ENCODE measurements at regions not wholly inside any gene's neighbourhood (a gene's known extent, or its start where the extent isn't known, plus 50 kb on each side); places are given as distances from the start of the nearest gene placed in this dataset.

- TF ChIP-seq IRF1 (CRISPR knock-in tag; IDR thresholded peaks at IDR 0.05): no peak
Measured at GRCh38 chr2:129056959-129057317, 738.3 kb upstream of the HS6ST1 start (continued).

GRCh38 chr2:129058981-129059380 is 740.3 kb upstream of the HS6ST1 start:
- CTCF ChIA-PET: no interaction called here
- H3K36me3 Mint-ChIP-seq: no peaks in the 10 kb centered on the region
- H3K4me1 Mint-ChIP-seq: no peaks in the 10 kb centered on the region
- H3K9me3 Mint-ChIP-seq: no peaks in the 10 kb centered on the region
- no peaks in the 10 kb centered on the region; the same call in 1 of the 2 replicates for H3K27me3 Mint-ChIP-seq (ENCODE audit: low read depth)
- DNase-seq (ENCODE audit: low spot score) (no peak), ATAC-seq (no peak)
- TF ChIP-seq MLX (CRISPR knock-in tag; IDR thresholded peaks at IDR 0.05): no peak
- TF ChIP-seq ZNF317 (CRISPR knock-in tag; IDR thresholded peaks at IDR 0.05; ENCODE audit: borderline replicate concordance, low read depth): no peak
- TF ChIP-seq ATF6 (CRISPR knock-in tag; IDR thresholded peaks at IDR 0.05): no peak
- no peak for TF ChIP-seq ZNF396 (CRISPR knock-in tag; IDR thresholded peaks at IDR 0.05; ENCODE audit: borderline replicate concordance)
- no peak for TF ChIP-seq RORB (CRISPR knock-in tag; IDR thresholded peaks at IDR 0.05)
- no peak for TF ChIP-seq OVOL2 (CRISPR knock-in tag; IDR thresholded peaks at IDR 0.05; ENCODE audit: borderline replicate concordance)
- no peak for TF ChIP-seq CDX4 (CRISPR knock-in tag; IDR thresholded peaks at IDR 0.05; ENCODE audit: borderline replicate concordance)
- no peak for TF ChIP-seq ZNF219 (CRISPR knock-in tag; IDR thresholded peaks at IDR 0.05; ENCODE audit: borderline replicate concordance)
- TF ChIP-seq E2F5 (CRISPR knock-in tag; IDR thresholded peaks at IDR 0.05): no peak
- no peak for TF ChIP-seq ETV6 (CRISPR knock-in tag; IDR thresholded peaks at IDR 0.05)
- no peak for TF ChIP-seq ZNF263 (CRISPR knock-in tag; IDR thresholded peaks at IDR 0.05; ENCODE audit: low read depth)
- no peak for TF ChIP-seq NR3C1 (CRISPR knock-in tag; conservative IDR thresholded peaks at IDR 0.05; ENCODE audit: low read depth)
- no peak for TF ChIP-seq KAT7 (CRISPR knock-in tag; IDR thresholded peaks at IDR 0.05; ENCODE audit: borderline replicate concordance)
- TF ChIP-seq TEAD4 (CRISPR knock-in tag; IDR thresholded peaks at IDR 0.05): no peak
- TF ChIP-seq NR2C2 (CRISPR knock-in tag; IDR thresholded peaks at IDR 0.05): no peak
- TF ChIP-seq USF1 (CRISPR knock-in tag; IDR thresholded peaks at IDR 0.05): no peak
- TF ChIP-seq SP1 (CRISPR knock-in tag; conservative IDR thresholded peaks at IDR 0.05): no peak
- POLR2A ChIA-PET: no interaction called here
- H3K27ac Mint-ChIP-seq: no peak overlapping the region
- H3K4me3 Mint-ChIP-seq: no peak overlapping the region

- Mint-ChIP-seq H3K9me3 (no peaks in the 10 kb centered on the region), H3K4me3 (no peak overlapping the region), H3K27ac (no peak overlapping the region), H3K36me3 (no peaks in the 10 kb centered on the region), H3K27me3 (ENCODE audit: low read depth) (no peaks in the 10 kb centered on the region; the same call in 1 of the 2 replicates), H3K4me1 (no peaks in the 10 kb centered on the region)
- POLR2A ChIA-PET: no interaction called here
- no peak for ATAC-seq
- TF ChIP-seq SP1 (CRISPR knock-in tag; conservative IDR thresholded peaks at IDR 0.05): no peak
- no peak for TF ChIP-seq IRF2 (CRISPR knock-in tag; IDR thresholded peaks at IDR 0.05; ENCODE audit: borderline replicate concordance, low read depth)
- no peak for DNase-seq (ENCODE audit: low spot score)
- CTCF ChIA-PET: no interaction called here
Measured at GRCh38 chr2:129059476-129059875, 740.8 kb upstream of the HS6ST1 start.
